ENCODE measurements at regions not wholly inside any gene's neighbourhood (a gene's known extent, or its start where the extent isn't known, plus 50 kb on each side); places are given as distances from the start of the nearest gene placed in this dataset.
A peak's percentile ranks its signal among the peaks of the same experiment; 100 is the strongest.

GRCh38 chr5:143676802-143677201 is 135.2 kb upstream of the HMHB1 start:
- no peak for ATAC-seq
- DNase-seq (ENCODE audit: low spot score), result no peak
- intact Hi-C loops (cut with DNase I), result no loop called here

- ATAC-seq (no peak), DNase-seq (ENCODE audit: low spot score) (no peak)
- intact Hi-C loops (cut with DNase I), result no loop called here
Measured at GRCh38 chr5:143674469-143674786, 137.5 kb upstream of the HMHB1 start.

GRCh38 chr5:143673676-143674468 is 138.1 kb upstream of the HMHB1 start:
- intact Hi-C loops (cut with DNase I), result no loop called here
- ATAC-seq, result no peak
- no peak for DNase-seq (ENCODE audit: low spot score)

- DNase-seq (ENCODE audit: low spot score) (no peak), ATAC-seq (no peak)
- intact Hi-C loops (cut with DNase I), result no loop called here
Measured at GRCh38 chr5:143672806-143673205, 139.2 kb upstream of the HMHB1 start.

GRCh38 chr5:143671674-143672569 is 140.0 kb upstream of the HMHB1 start:
- intact Hi-C loops (cut with DNase I), result no loop called here
- ATAC-seq, result peak; percentile 95
- no peak for DNase-seq (ENCODE audit: low spot score)

GRCh38 chr5:143671021-143671420 is 140.9 kb upstream of the HMHB1 start:
- intact Hi-C loops (cut with DNase I), result no loop called here
- DNase-seq (ENCODE audit: low spot score), result no peak
- ATAC-seq, result no peak

- intact Hi-C loops (cut with DNase I), result no loop called here
- no peak for DNase-seq (ENCODE audit: low spot score)
- no peak for ATAC-seq
Measured at GRCh38 chr5:143665866-143666265, 146.1 kb upstream of the HMHB1 start.

- no peak for DNase-seq (ENCODE audit: low spot score)
- no peak for ATAC-seq
- intact Hi-C loops (cut with DNase I), result no loop called here
Measured at GRCh38 chr5:143664623-143665022, 147.3 kb upstream of the HMHB1 start.

- no peak for DNase-seq (ENCODE audit: low spot score)
- no peak for ATAC-seq
- intact Hi-C loops (cut with DNase I), result no loop called here
Measured at GRCh38 chr5:143663872-143664271, 148.1 kb upstream of the HMHB1 start.

- intact Hi-C loops (cut with DNase I), result no loop called here
- DNase-seq (ENCODE audit: low spot score), result no peak
- ATAC-seq, result no peak
Measured at GRCh38 chr5:143662020-143662419, 149.9 kb upstream of the HMHB1 start.

- intact Hi-C loops (cut with DNase I), result no loop called here
- DNase-seq (ENCODE audit: low spot score) (no peak), ATAC-seq (no peak)
Measured at GRCh38 chr5:143660625-143661024, 151.3 kb upstream of the HMHB1 start.

- DNase-seq (ENCODE audit: low spot score), result no peak
- ATAC-seq, result no peak
- intact Hi-C loops (cut with DNase I), result no loop called here
Measured at GRCh38 chr5:143659599-143660238, 152.2 kb upstream of the HMHB1 start.

GRCh38 chr5:143658956-143659355 is 153.0 kb upstream of the HMHB1 start:
- no peak for DNase-seq (ENCODE audit: low spot score)

GRCh38 chr5:143657647-143658285 is 154.2 kb upstream of the HMHB1 start:
- DNase-seq (ENCODE audit: low spot score) (no peak), ATAC-seq (no peak)
- intact Hi-C loops (cut with DNase I), result no loop called here

More at GRCh38 chr5:143658956-143659355, 153.0 kb upstream of the HMHB1 start:
- no peak for ATAC-seq
- intact Hi-C loops (cut with DNase I), result no loop called here

GRCh38 chr5:143653766-143654282 is 158.1 kb upstream of the HMHB1 start:
- DNase-seq (ENCODE audit: low spot score) (no peak), ATAC-seq (no peak)
- intact Hi-C loops (cut with DNase I), result no loop called here

- ATAC-seq (no peak), DNase-seq (ENCODE audit: low spot score) (no peak)
- intact Hi-C loops (cut with DNase I), result no loop called here
Measured at GRCh38 chr5:143653256-143653655, 158.7 kb upstream of the HMHB1 start.

GRCh38 chr5:143652108-143652700 is 159.8 kb upstream of the HMHB1 start:
- ATAC-seq (no peak), DNase-seq (ENCODE audit: low spot score) (no peak)
- intact Hi-C loops (cut with DNase I), result no loop called here

GRCh38 chr5:143649937-143650621 is 161.9 kb upstream of the HMHB1 start:
- ATAC-seq (peak; percentile 74), DNase-seq (ENCODE audit: low spot score) (no peak)
- intact Hi-C loops (cut with DNase I), result no loop called here

All from sciatic nerve (tissue), 2 donors.